GM12891 (cell line): ENCODE measurements at regions not wholly inside any gene's neighbourhood (a gene's known extent, or its start where the extent isn't known, plus 50 kb on each side); places are given as distances from the start of the nearest gene placed in this dataset.

Experiments
- POLR2A ChIP-seq: IDR thresholded peaks from 2 replicates; pipeline ENCODE4 v1.6.1; 2011; ENCODE audit warnings: low read depth, low read length, control low read depth
- POLR2AphosphoS5 ChIP-seq: IDR thresholded peaks from 2 replicates; pipeline ENCODE4 v1.6.1; 2011; ENCODE audit warnings: low read depth, low read length, control low read depth

GRCh38 chr10:58106211-58107035 lies 161.3 kb downstream of the IPMK start:
- TF ChIP-seq POLR2A = no peak
- TF ChIP-seq POLR2AphosphoS5 = no peak
